GM12865 (cell line): ENCODE measurements at regions not wholly inside any gene's neighbourhood (a gene's known extent, or its start where the extent isn't known, plus 50 kb on each side); places are given as distances from the start of the nearest gene placed in this dataset.

Experiments used
- DNase-seq: peaks from one replicate; pipeline ENCODE4 v3.0.0; 2010; ENCODE audit warnings: low read depth
- H3K4me3 ChIP-seq: 2 replicates; pipeline ENCODE4 v1.5.1; 2011; ENCODE audit warnings: mild to moderate bottlenecking, low read depth, low read length, control low read depth
- TF ChIP-seq, protein P1 (sequence below): IDR thresholded peaks from 2 replicates; pipeline ENCODE4 v1.5.1; 2011; ENCODE audit warnings: low read length, control low read depth, low read depth, inconsistent platforms; ENCODE audit not compliant: insufficient read depth; ENCODE audit errors: missing control alignments

DNA sequence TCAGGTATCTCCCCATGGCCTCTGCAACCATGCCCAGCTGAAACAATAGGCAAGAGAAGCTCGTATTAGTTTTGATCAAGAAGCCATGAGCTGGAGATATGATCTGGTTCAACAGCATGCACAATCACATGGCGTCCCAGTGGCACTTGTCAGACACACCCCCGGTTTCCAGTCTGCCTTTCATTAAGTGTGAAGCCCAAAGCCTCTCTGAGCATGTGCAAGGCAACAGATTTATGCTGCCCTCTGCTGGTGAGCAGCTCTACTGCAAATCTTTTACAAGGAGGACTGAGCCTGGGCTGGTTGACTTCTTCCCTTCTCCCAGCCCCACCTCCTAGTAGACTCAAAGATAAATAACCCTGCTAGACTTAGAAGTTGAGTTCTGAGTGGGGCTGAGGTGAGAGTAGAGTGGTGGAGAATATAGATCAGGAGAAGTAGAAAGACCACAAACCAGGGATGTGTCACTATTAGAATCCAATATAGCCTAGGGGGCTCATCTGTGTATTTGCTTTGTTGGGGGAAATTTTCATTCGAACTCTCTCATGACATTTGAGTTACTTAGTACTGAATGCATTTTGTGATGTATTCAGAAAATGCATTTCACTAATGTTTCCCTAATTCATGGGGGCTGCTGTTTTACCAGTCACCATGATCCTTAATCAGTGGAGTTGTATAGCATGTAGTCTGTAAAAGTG, 53.7 kb upstream of the MBIP start:
- DNase-seq: peak; percentile 86
- TF ChIP-seq, protein P1, sequence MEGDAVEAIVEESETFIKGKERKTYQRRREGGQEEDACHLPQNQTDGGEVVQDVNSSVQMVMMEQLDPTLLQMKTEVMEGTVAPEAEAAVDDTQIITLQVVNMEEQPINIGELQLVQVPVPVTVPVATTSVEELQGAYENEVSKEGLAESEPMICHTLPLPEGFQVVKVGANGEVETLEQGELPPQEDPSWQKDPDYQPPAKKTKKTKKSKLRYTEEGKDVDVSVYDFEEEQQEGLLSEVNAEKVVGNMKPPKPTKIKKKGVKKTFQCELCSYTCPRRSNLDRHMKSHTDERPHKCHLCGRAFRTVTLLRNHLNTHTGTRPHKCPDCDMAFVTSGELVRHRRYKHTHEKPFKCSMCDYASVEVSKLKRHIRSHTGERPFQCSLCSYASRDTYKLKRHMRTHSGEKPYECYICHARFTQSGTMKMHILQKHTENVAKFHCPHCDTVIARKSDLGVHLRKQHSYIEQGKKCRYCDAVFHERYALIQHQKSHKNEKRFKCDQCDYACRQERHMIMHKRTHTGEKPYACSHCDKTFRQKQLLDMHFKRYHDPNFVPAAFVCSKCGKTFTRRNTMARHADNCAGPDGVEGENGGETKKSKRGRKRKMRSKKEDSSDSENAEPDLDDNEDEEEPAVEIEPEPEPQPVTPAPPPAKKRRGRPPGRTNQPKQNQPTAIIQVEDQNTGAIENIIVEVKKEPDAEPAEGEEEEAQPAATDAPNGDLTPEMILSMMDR: peak; percentile 85

More for the DNA sequence above, 53.7 kb upstream of the MBIP start:
- no peak overlapping the region for H3K4me3 ChIP-seq
